Thyroid gland (tissue), 4 donors: ENCODE measurements at regions not wholly inside any gene's neighbourhood (a gene's known extent, or its start where the extent isn't known, plus 50 kb on each side); places are given as distances from the start of the nearest gene placed in this dataset.

ENCODE experiments used
- DNase-seq, 2 donors: peaks; one replicate each; pipeline ENCODE4 v3.0.0-alpha.2; 2019
- H3K27ac ChIP-seq, 3 donors: fragments of 200-600 bp; sonication (generic); 1 replicate in 2 of 3; 2 replicates in 1 of 3; pipeline ENCODE4 v1.5.1; 2016 to 2019; ENCODE audit warnings: mild to moderate bottlenecking in 1 of 3, moderate library complexity in 1 of 3
- H3K27me3 ChIP-seq: fragments of 200-600 bp; sonication (generic); one replicate; pipeline ENCODE4 v1.5.1; 2019
- H3K36me3 ChIP-seq, 2 donors: fragments of 200-600 bp; sonication (generic); one replicate each; pipeline ENCODE4 v1.5.1; 2016 to 2019
- H3K4me1 ChIP-seq, 2 donors: fragments of 200-600 bp; sonication (generic); one replicate each; pipeline ENCODE4 v1.5.1; 2017 to 2019
- H3K4me3 ChIP-seq, 3 donors: fragments of 200-600 bp; sonication (generic); replicated peaks in 1 of 3; 1 replicate in 2 of 3; 2 replicates in 1 of 3; pipeline ENCODE4 v1.5.1; 2016; ENCODE audit warnings: mild to moderate bottlenecking in 1 of 3
- H3K9me3 ChIP-seq: fragments of 200-600 bp; sonication (generic); one replicate; pipeline ENCODE4 v1.5.1; 2017
- CTCF ChIP-seq, 6 experiments: fragments of 200-600 bp in 3 of 6; fragments of 450-650 bp in 3 of 6; sonication (generic) in 3 of 6; IDR thresholded peaks; one replicate each; pipeline ENCODE4 v1.5.1; 2016 to 2019; ENCODE audit warnings: antibody characterized with exemption in 6 of 6, mild to moderate bottlenecking in 2 of 6, inconsistent platforms in 1 of 6, moderate library complexity in 1 of 6
- POLR2A ChIP-seq, 2 donors: fragments of 450-650 bp; IDR thresholded peaks; one replicate each; pipeline ENCODE4 v1.6.1; 2017; ENCODE audit warnings: antibody characterized with exemption in 2 of 2, mild to moderate bottlenecking in 2 of 2, moderate library complexity in 1 of 2
- WGBS, 2 donors: methylation state at CpG; one replicate each; pipeline ENCODE4 v1.1.5; 2017; 5-methylcytosine and 5-hydroxymethylcytosine counted together
- intact Hi-C: fragments of 100-400 bp; cut with DNase I; formaldehyde crosslinking; loops from one replicate; pipeline ENCODE4 v1.15.1; 2023

GRCh38 chr5:39494534-39494933, 69.8 kb upstream of the DAB2 start:
- DNase-seq, result no peak
- no peaks in the 10 kb centered on the region for H3K4me1 ChIP-seq
- no peak overlapping the region for H3K4me3 ChIP-seq
- no peaks in the 10 kb centered on the region for H3K9me3 ChIP-seq
- H3K27me3 ChIP-seq, result no peaks in the 10 kb centered on the region
- WGBS, 2 donors, result 87 to 95% methylated on average over 1 of the region's 1 CpG
- no peaks in the 10 kb centered on the region for H3K36me3 ChIP-seq
- TF ChIP-seq POLR2A (IDR thresholded peaks at IDR 0.05) (no peak), CTCF (IDR thresholded peaks at IDR 0.05) (no peak)
- intact Hi-C loops, result no loop called here
- H3K27ac ChIP-seq, result no peak overlapping the region

GRCh38 chr5:39494107-39494510, 69.3 kb upstream of the DAB2 start:
- intact Hi-C loops, result no loop called here
- Histone ChIP-seq H3K27me3 (no peaks in the 10 kb centered on the region), H3K4me1 (no peaks in the 10 kb centered on the region), H3K27ac (no peak overlapping the region), H3K9me3 (no peaks in the 10 kb centered on the region), H3K36me3 (no peaks in the 10 kb centered on the region), H3K4me3 (no peak overlapping the region)
- DNase-seq, result no peak
- WGBS, 2 donors, result 58 to 63% methylated on average over 3 of the region's 3 CpGs
- TF ChIP-seq POLR2A (IDR thresholded peaks at IDR 0.05) (no peak), CTCF (IDR thresholded peaks at IDR 0.05) (no peak)

- Histone ChIP-seq H3K4me3 (no peak overlapping the region), H3K27me3 (no peaks in the 10 kb centered on the region), H3K9me3 (no peaks in the 10 kb centered on the region), H3K4me1 (peaks cover 0 to 2% of the 10 kb centered on the region in 2 donors), H3K36me3 (no peaks in the 10 kb centered on the region), H3K27ac (no peak overlapping the region)
- TF ChIP-seq CTCF (IDR thresholded peaks at IDR 0.05), result no peak
- no peak for TF ChIP-seq POLR2A (IDR thresholded peaks at IDR 0.05)
- no peak for DNase-seq
- WGBS, 2 donors, result 88 to 94% methylated on average over 1 of the region's 1 CpG
- intact Hi-C loops, result no loop called here
These were observed 66.4 kb upstream of the DAB2 start for GRCh38 chr5:39491210-39491609.

- WGBS, 2 donors, result 88% methylated on average over 1 of the region's 1 CpG
- Histone ChIP-seq H3K4me1 (peaks cover 0 to 4% of the 10 kb centered on the region in 2 donors), H3K9me3 (no peaks in the 10 kb centered on the region), H3K27ac (no peak overlapping the region), H3K36me3 (no peaks in the 10 kb centered on the region), H3K27me3 (no peaks in the 10 kb centered on the region), H3K4me3 (no peak overlapping the region)
- TF ChIP-seq CTCF (IDR thresholded peaks at IDR 0.05) (no peak), POLR2A (IDR thresholded peaks at IDR 0.05) (no peak)
- intact Hi-C loops, result no loop called here
- no peak for DNase-seq
These were observed 64.5 kb upstream of the DAB2 start for GRCh38 chr5:39489263-39489662.

GRCh38 chr5:39486790-39487189, 62.0 kb upstream of the DAB2 start:
- Histone ChIP-seq H3K36me3 (no peaks in the 10 kb centered on the region), H3K4me1 (peaks cover 0 to 4% of the 10 kb centered on the region in 2 donors), H3K4me3 (no peak overlapping the region), H3K27me3 (no peaks in the 10 kb centered on the region), H3K9me3 (no peaks in the 10 kb centered on the region), H3K27ac (no peak overlapping the region)
- WGBS, 2 donors, result 95 to 97% methylated on average over 2 of the region's 2 CpGs
- DNase-seq, result no peak
- TF ChIP-seq CTCF (IDR thresholded peaks at IDR 0.05) (no peak), POLR2A (IDR thresholded peaks at IDR 0.05) (no peak)
- intact Hi-C loops, result no loop called here
